ENCODE measurements at regions not wholly inside any gene's neighbourhood (a gene's known extent, or its start where the extent isn't known, plus 50 kb on each side); places are given as distances from the start of the nearest gene placed in this dataset.

DNA sequence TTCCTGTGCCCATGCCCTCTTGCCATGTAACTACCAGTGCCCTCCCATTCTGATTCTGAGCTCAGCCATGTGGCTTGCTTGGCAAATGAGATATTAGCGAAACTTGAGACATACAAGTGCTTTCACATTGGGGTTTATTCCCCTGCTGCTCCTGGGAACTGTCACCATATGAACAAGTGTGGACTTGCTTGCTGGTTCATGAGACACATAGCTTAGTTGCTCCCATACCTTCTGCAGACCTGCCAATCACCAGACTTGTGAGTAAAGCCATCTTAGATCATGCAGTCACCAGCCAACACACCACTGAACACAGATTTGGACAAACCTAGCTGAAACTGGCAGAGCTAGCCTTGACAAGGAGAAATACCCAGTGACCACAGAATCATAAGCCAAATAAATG lies 155.1 kb downstream of the SS18 start:
- Mint-ChIP-seq H3K27ac (ENCODE audit: unreplicated experiment) (no peak overlapping the region), H3K27me3 (ENCODE audit: low read depth) (no peaks in the 10 kb centered on the region), H3K9me3 (no peaks in the 10 kb centered on the region), H3K4me3 (no peak overlapping the region), H3K36me3 (ENCODE audit: low read depth) (no peaks in the 10 kb centered on the region), H3K4me1 (no peaks in the 10 kb centered on the region)
- no peak for DNase-seq (ENCODE audit: low read depth, low spot score)
- TF ChIP-seq, protein P1, sequence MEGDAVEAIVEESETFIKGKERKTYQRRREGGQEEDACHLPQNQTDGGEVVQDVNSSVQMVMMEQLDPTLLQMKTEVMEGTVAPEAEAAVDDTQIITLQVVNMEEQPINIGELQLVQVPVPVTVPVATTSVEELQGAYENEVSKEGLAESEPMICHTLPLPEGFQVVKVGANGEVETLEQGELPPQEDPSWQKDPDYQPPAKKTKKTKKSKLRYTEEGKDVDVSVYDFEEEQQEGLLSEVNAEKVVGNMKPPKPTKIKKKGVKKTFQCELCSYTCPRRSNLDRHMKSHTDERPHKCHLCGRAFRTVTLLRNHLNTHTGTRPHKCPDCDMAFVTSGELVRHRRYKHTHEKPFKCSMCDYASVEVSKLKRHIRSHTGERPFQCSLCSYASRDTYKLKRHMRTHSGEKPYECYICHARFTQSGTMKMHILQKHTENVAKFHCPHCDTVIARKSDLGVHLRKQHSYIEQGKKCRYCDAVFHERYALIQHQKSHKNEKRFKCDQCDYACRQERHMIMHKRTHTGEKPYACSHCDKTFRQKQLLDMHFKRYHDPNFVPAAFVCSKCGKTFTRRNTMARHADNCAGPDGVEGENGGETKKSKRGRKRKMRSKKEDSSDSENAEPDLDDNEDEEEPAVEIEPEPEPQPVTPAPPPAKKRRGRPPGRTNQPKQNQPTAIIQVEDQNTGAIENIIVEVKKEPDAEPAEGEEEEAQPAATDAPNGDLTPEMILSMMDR (conservative IDR thresholded peaks at IDR 0.05), result no peak

DNA sequence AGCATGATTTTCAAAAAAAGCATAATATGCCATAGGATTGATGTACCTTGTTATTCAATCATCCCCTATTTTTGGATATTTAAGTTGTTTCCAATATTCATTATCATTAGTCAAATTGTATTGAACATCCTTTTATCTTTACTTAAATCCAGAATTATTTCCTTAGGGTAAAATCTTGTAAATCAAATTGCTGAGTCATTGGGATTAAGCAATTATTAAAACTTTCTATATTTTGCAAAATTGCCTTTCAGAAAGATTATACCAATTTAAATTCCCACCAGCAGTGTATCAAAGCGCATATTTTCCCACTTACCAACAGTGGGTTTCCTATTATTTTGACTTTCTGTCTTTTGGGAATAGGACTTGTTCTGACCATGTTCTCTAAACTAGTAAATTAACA lies 159.3 kb downstream of the SS18 start:
- Mint-ChIP-seq H3K4me1 (no peaks in the 10 kb centered on the region), H3K36me3 (ENCODE audit: low read depth) (no peaks in the 10 kb centered on the region), H3K27ac (ENCODE audit: unreplicated experiment) (no peak overlapping the region), H3K27me3 (ENCODE audit: low read depth) (no peaks in the 10 kb centered on the region), H3K4me3 (no peak overlapping the region), H3K9me3 (no peaks in the 10 kb centered on the region)
- TF ChIP-seq, protein P1 (conservative IDR thresholded peaks at IDR 0.05), result no peak
- DNase-seq (ENCODE audit: low read depth, low spot score), result no peak

DNA sequence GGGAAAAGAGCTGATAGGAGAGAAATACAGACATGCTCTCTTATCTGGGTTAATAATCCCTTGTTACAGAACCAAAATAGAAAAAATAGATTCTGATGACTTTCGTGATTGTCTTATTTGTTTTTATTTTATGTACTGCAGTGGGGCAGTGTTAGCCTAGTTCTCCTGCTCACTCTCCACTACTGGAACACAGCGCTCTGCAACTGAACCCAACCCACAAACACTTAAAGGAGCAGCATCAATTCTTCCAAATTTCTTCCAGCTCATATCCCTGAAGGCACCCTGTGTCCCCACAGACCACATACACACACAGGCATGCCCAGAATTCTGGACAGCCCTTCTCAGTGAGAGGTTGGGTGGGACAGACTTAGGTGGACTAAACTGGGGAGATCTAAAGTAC lies 160.6 kb downstream of the SS18 start:
- TF ChIP-seq, protein P1 (conservative IDR thresholded peaks at IDR 0.05), result no peak
- H3K4me1 Mint-ChIP-seq, result no peaks in the 10 kb centered on the region
- no peaks in the 10 kb centered on the region for H3K36me3 Mint-ChIP-seq (ENCODE audit: low read depth)
- no peaks in the 10 kb centered on the region for H3K27me3 Mint-ChIP-seq (ENCODE audit: low read depth)
- H3K27ac Mint-ChIP-seq (ENCODE audit: unreplicated experiment), result no peak overlapping the region
- no peak overlapping the region for H3K4me3 Mint-ChIP-seq
- no peak for DNase-seq (ENCODE audit: low read depth, low spot score)
- H3K9me3 Mint-ChIP-seq, result no peaks in the 10 kb centered on the region

DNA sequence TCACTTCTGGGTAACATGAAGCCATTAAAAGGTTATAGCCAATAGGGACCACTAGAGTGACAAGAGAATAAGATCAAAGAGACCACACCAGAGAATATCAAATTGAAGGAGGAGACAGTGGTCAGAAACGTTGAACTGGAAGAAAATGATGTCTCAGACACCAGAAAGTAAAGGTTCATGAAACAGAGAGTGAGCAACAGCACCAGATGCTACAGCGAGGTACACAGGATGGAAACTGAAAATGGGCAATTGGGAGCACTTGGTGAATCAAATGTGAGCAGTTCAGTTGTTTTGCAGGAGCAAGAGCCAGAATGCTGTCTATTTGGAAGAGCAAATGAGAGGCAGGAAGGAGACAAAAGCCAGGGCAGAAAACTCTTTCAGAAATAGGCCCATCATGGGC lies 162.6 kb downstream of the SS18 start:
- H3K4me1 Mint-ChIP-seq, result no peaks in the 10 kb centered on the region
- DNase-seq (ENCODE audit: low read depth, low spot score), result no peak
- H3K9me3 Mint-ChIP-seq, result no peaks in the 10 kb centered on the region
- no peak overlapping the region for H3K27ac Mint-ChIP-seq (ENCODE audit: unreplicated experiment)
- no peaks in the 10 kb centered on the region for H3K27me3 Mint-ChIP-seq (ENCODE audit: low read depth)
- no peak overlapping the region for H3K4me3 Mint-ChIP-seq
- H3K36me3 Mint-ChIP-seq (ENCODE audit: low read depth), result no peaks in the 10 kb centered on the region
- TF ChIP-seq, protein P1 (conservative IDR thresholded peaks at IDR 0.05), result no peak

DNA sequence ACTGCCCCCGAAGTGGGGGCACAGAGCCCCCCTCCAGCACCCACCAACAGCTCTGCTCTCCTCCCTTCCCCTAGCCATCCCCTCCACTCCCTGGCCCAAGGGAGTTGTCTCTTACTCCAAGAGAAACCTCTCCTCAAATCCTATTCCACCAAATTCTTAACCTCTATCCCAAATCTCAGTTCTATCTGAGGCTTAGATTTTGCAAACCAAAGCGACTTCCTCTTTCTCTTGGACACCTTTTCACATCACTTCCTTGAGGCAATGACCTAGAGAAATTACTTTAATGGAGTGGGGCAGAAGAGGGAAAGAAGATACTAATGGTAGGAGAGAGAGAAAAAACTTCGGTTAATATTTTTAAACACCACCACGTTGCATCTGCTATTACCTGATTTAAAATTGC lies 167.2 kb downstream of the SS18 start:
- no peaks in the 10 kb centered on the region for H3K27me3 Mint-ChIP-seq (ENCODE audit: low read depth)
- H3K4me1 Mint-ChIP-seq, result no peaks in the 10 kb centered on the region
- no peak overlapping the region for H3K27ac Mint-ChIP-seq (ENCODE audit: unreplicated experiment)
- TF ChIP-seq, protein P1 (conservative IDR thresholded peaks at IDR 0.05), result no peak
- no peaks in the 10 kb centered on the region for H3K36me3 Mint-ChIP-seq (ENCODE audit: low read depth)
- no peaks in the 10 kb centered on the region for H3K9me3 Mint-ChIP-seq
- H3K4me3 Mint-ChIP-seq, result no peak overlapping the region
- no peak for DNase-seq (ENCODE audit: low read depth, low spot score)
